Effector memory CD8-positive, alpha-beta T cell (primary cell): ENCODE measurements at regions not wholly inside any gene's neighbourhood (a gene's known extent, or its start where the extent isn't known, plus 50 kb on each side); places are given as distances from the start of the nearest gene placed in this dataset.
"Not testable (repeated sequence)": the region's sequence is repeated elsewhere in the genome, so short reads cannot be mapped to it uniquely, and the experiment has no call there.

Source experiments
- ATAC-seq: fragments of 150-1000 bp; cut with Tn5 transposase; replicated peaks from 2 replicates; pipeline ENCODE4 v1.10.0; 2021; ENCODE audit warnings: mild to moderate bottlenecking, moderate library complexity
- DNase-seq, 3 experiments: peaks; one replicate each; pipeline ENCODE4 v3.0.0; 2021
- H3K27ac Mint-ChIP-seq, 2 donors: one replicate each; pipeline ENCODE4 v1.8.0; 2022; ENCODE audit warnings: mild to moderate bottlenecking in 2 of 2, mixed read lengths in 2 of 2, moderate library complexity in 2 of 2
- H3K27me3 Mint-ChIP-seq, 2 donors: one replicate each; pipeline ENCODE4 v1.8.0; 2022; ENCODE audit warnings: mixed read lengths in 2 of 2
- H3K36me3 Mint-ChIP-seq: one replicate; pipeline ENCODE4 v1.8.0; 2022; ENCODE audit warnings: mild to moderate bottlenecking, moderate library complexity, mixed read lengths; ENCODE audit not compliant: insufficient read depth
- H3K4me1 Mint-ChIP-seq, 2 donors: one replicate each; pipeline ENCODE4 v1.8.0; 2022; ENCODE audit warnings: low read depth in 2 of 2, mixed read lengths in 2 of 2
- H3K4me3 Mint-ChIP-seq, 2 donors: one replicate each; pipeline ENCODE4 v1.8.0; 2022; ENCODE audit warnings: mild to moderate bottlenecking in 2 of 2, mixed read lengths in 2 of 2, moderate library complexity in 2 of 2
- H3K9me3 Mint-ChIP-seq, 2 donors: one replicate each; pipeline ENCODE4 v1.8.0; 2022; ENCODE audit warnings: mixed read lengths in 2 of 2

- DNase-seq, H3K4me3 Mint-ChIP-seq, ATAC-seq, H3K9me3 Mint-ChIP-seq, H3K36me3 Mint-ChIP-seq, H3K4me1 Mint-ChIP-seq, H3K27ac Mint-ChIP-seq: not testable (repeated sequence)
- peaks cover 17 to 19% of the 10 kb centered on the region in 2 donors for H3K27me3 Mint-ChIP-seq
Observed at GRCh38 chrX:107296184-107296583, 89.8 kb downstream of the DNAAF6 start.

GRCh38 chrX:107298276-107298675 lies 91.9 kb downstream of the DNAAF6 start:
- Mint-ChIP-seq H3K36me3 (no peaks in the 10 kb centered on the region), H3K9me3 (no peaks in the 10 kb centered on the region), H3K27me3 (peaks cover 29 to 30% of the 10 kb centered on the region in 2 donors), H3K27ac (no peak overlapping the region), H3K4me3 (no peak overlapping the region), H3K4me1 (no peaks in the 10 kb centered on the region)
- no peak for ATAC-seq
- no peak for DNase-seq

GRCh38 chrX:107301253-107301652 lies 94.8 kb downstream of the DNAAF6 start:
- ATAC-seq (no peak), DNase-seq (no peak)
- H3K36me3 Mint-ChIP-seq = no peaks in the 10 kb centered on the region
- H3K4me1 Mint-ChIP-seq = no peaks in the 10 kb centered on the region
- no peaks in the 10 kb centered on the region for H3K9me3 Mint-ChIP-seq
- no peak overlapping the region for H3K27ac Mint-ChIP-seq
- no peak overlapping the region for H3K4me3 Mint-ChIP-seq
- H3K27me3 Mint-ChIP-seq = peaks cover 44% of the 10 kb centered on the region in 2 donors

- Mint-ChIP-seq H3K4me3 (no peak overlapping the region), H3K27me3 (peaks cover 28% of the 10 kb centered on the region in 2 donors), H3K9me3 (no peaks in the 10 kb centered on the region), H3K27ac (no peak overlapping the region), H3K4me1 (no peaks in the 10 kb centered on the region), H3K36me3 (no peaks in the 10 kb centered on the region)
- ATAC-seq (no peak), DNase-seq (no peak)
Observed at GRCh38 chrX:107304141-107304540, 97.7 kb downstream of the DNAAF6 start.

GRCh38 chrX:107323786-107324492 lies 117.5 kb downstream of the DNAAF6 start:
- Mint-ChIP-seq H3K27ac (no peak overlapping the region), H3K4me3 (no peak overlapping the region), H3K36me3 (no peaks in the 10 kb centered on the region), H3K4me1 (no peaks in the 10 kb centered on the region), H3K9me3 (no peaks in the 10 kb centered on the region), H3K27me3 (peaks cover 4 to 8% of the 10 kb centered on the region in 2 donors)
- DNase-seq (no peak), ATAC-seq (no peak)

- DNase-seq = no peak
- ATAC-seq = no peak
- H3K4me1 Mint-ChIP-seq = no peaks in the 10 kb centered on the region
Observed at GRCh38 chrX:107324493-107325310, 118.3 kb downstream of the DNAAF6 start.

GRCh38 chrX:107325467-107325866 lies 119.1 kb downstream of the DNAAF6 start:
- peaks cover 4 to 9% of the 10 kb centered on the region in 2 donors for H3K27me3 Mint-ChIP-seq

More at GRCh38 chrX:107324493-107325310, 118.3 kb downstream of the DNAAF6 start:
- Mint-ChIP-seq H3K9me3 (no peaks in the 10 kb centered on the region), H3K27ac (no peak overlapping the region), H3K4me3 (no peak overlapping the region), H3K27me3 (peaks cover 8 to 9% of the 10 kb centered on the region in 2 donors), H3K36me3 (no peaks in the 10 kb centered on the region)

DNA sequence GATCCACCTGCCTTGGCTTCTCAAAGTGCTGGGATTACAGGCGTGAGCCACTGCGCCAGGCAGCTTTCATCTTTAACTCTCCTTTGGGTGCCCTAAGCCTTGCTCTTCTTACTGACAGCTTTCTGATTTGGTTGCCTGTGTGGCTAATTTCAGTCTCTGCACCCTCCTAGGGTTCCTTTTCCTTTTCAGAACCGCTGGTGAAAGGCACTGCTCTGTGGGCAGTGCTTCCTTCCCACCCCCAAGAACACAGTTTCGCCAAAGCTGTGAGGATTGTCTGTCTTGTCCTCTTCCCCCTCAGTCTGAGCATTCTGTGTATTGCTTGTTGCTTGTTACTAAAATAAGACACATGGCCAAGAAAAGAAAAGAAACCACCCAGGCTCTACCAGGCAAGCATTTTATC lies 101.4 kb upstream of the FRMPD3 start:
- no peak for ATAC-seq
- Mint-ChIP-seq H3K4me3 (no peak overlapping the region), H3K36me3 (no peaks in the 10 kb centered on the region), H3K27me3 (peaks cover 17 to 20% of the 10 kb centered on the region in 2 donors), H3K4me1 (no peaks in the 10 kb centered on the region), H3K27ac (no peak overlapping the region), H3K9me3 (no peaks in the 10 kb centered on the region)
- no peak for DNase-seq

More at GRCh38 chrX:107325467-107325866, 119.1 kb downstream of the DNAAF6 start:
- Mint-ChIP-seq H3K4me3 (no peak overlapping the region), H3K36me3 (no peaks in the 10 kb centered on the region), H3K9me3 (no peaks in the 10 kb centered on the region), H3K4me1 (no peaks in the 10 kb centered on the region), H3K27ac (no peak overlapping the region)
- no peak for ATAC-seq
- DNase-seq = no peak

DNA sequence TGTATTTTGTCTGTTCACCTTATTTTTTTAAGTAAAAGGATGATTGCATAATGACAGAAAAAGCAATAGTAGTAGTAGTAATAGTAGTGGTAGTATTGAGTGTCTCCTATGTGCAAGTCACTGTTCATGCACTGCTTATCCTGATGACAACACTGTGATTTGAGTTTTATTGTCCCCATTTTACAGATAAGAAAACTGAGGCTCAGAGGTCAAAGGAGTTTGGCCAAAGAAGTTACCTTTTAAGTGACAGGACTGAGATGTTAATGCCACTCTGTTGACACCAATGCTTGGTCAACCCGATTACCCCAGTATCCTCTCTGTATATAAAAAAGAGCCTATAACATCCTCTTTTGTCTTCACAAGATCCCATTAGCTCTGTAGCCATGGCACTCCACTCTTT lies 100.5 kb upstream of the FRMPD3 start:
- Mint-ChIP-seq H3K27me3 (peaks cover 18 to 25% of the 10 kb centered on the region in 2 donors), H3K4me3 (no peak overlapping the region)
- no peak for ATAC-seq

GRCh38 chrX:107355533-107355932 lies 93.9 kb upstream of the FRMPD3 start:
- Mint-ChIP-seq H3K36me3 (no peaks in the 10 kb centered on the region), H3K4me1 (no peaks in the 10 kb centered on the region), H3K27ac (no peak overlapping the region), H3K27me3 (peaks cover 41 to 49% of the 10 kb centered on the region in 2 donors), H3K9me3 (no peaks in the 10 kb centered on the region), H3K4me3 (no peak overlapping the region)
- DNase-seq = no peak
- ATAC-seq = no peak

More for the DNA sequence above, 100.5 kb upstream of the FRMPD3 start:
- Mint-ChIP-seq H3K36me3 (no peaks in the 10 kb centered on the region), H3K9me3 (no peaks in the 10 kb centered on the region), H3K27ac (no peak overlapping the region), H3K4me1 (no peaks in the 10 kb centered on the region)
- no peak for DNase-seq

GRCh38 chrX:107360788-107361360 lies 88.6 kb upstream of the FRMPD3 start:
- no peak overlapping the region for H3K4me3 Mint-ChIP-seq
- H3K27me3 Mint-ChIP-seq = peaks cover 31 to 33% of the 10 kb centered on the region in 2 donors
- no peak for ATAC-seq
- H3K9me3 Mint-ChIP-seq = no peaks in the 10 kb centered on the region
- H3K4me1 Mint-ChIP-seq = no peaks in the 10 kb centered on the region
- H3K27ac Mint-ChIP-seq = no peak overlapping the region
- DNase-seq = no peak
- H3K36me3 Mint-ChIP-seq = no peaks in the 10 kb centered on the region

DNA sequence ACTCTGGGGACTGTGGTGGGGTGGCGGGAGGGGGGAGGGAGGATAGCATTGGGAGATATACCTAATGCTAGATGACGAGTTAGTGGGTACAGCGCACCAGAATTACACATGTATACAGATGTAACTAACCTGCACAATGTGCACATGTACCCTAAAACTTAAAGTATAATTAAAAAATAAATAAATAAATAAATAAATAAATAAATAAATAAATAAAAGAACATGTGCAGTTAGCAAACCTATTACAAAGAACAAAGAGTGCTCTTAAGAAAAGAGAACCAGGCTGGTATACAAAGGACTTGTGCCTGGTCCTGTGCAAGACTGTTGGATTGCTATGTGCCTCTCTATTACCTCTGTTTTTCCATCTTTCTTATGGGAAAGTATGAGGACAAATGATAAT lies 79.3 kb upstream of the FRMPD3 start:
- not testable (repeated sequence) for H3K36me3 Mint-ChIP-seq, H3K27ac Mint-ChIP-seq, H3K4me1 Mint-ChIP-seq, ATAC-seq, H3K4me3 Mint-ChIP-seq, H3K27me3 Mint-ChIP-seq, H3K9me3 Mint-ChIP-seq, DNase-seq

- Mint-ChIP-seq H3K4me3 (no peak overlapping the region), H3K4me1 (no peaks in the 10 kb centered on the region), H3K27me3 (peaks cover under 1 to 3% of the 10 kb centered on the region in 2 donors), H3K27ac (no peak overlapping the region), H3K9me3 (no peaks in the 10 kb centered on the region), H3K36me3 (no peaks in the 10 kb centered on the region)
- no peak for DNase-seq
- ATAC-seq = no peak
Observed at GRCh38 chrX:107374132-107374531, 75.3 kb upstream of the FRMPD3 start.
